D341Med (cell line): ENCODE measurements at regions not wholly inside any gene's neighbourhood (a gene's known extent, or its start where the extent isn't known, plus 50 kb on each side); places are given as distances from the start of the nearest gene placed in this dataset.
"Not testable (repeated sequence)": the region's sequence is repeated elsewhere in the genome, so short reads cannot be mapped to it uniquely, and the experiment has no call there.

Experiments
- DNase-seq: peaks from one replicate; pipeline ENCODE4 v3.0.0; 2012; ENCODE audit warnings: low spot score

DNA sequence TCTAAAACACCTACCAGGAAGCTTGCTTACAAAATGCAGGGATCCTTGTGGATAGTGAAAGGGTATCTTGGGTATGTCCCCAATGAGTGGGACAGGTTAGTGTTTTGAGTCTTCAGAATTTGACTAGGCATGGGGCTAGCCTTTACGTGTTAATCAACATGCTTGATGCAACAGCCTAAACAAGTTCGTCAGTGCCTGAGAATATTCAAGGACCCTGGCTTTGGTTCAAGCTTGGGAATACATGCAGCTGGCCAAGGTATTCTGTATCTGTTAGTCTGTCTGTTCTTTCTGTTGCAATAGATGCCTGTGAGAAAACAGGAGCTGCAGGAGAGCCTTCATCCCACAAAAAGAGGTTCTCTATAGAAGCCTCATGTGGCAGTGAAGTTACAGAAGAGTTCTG, 149.5 kb downstream of the CCNG2 start:
- DNase-seq, result no peak

DNA sequence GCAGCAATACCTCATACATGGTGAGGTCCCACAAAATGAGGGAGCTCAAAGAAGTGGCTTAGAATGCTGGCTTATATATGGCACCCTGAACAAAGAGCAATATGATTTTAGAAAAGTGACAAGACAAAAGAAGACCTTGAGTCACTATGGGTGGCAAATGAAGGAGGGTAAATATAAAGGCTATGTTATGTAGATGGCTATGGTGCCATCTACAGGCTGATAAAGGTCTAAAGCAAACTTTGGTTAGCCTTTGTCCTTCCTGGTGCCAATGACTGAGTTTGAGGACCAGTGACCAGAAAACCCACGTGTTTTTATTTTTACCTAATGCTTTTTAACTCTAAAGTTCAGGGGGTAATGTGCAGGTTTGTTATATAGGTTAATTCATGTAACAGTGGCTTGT, 151.8 kb downstream of the CCNG2 start:
- DNase-seq, result peak; percentile 71

DNA sequence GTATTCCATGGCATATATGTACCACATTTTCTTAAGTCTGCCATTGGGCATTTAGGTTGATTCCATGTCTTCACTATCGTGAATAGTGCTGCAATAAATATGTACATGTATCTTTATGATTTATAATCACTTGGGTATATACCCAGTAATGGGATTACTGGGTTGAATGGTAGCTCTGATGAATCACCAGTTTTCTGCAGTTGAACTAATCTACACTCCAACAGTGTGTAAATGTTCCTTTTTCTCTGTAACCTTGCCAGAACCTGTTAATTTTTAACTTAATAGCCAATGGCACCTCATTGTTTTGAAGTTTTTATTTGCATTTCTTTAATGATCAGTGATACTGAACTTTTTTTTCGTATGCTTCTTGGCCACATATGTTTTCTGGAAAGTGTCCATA, 152.5 kb downstream of the CCNG2 start:
- no peak for DNase-seq

DNA sequence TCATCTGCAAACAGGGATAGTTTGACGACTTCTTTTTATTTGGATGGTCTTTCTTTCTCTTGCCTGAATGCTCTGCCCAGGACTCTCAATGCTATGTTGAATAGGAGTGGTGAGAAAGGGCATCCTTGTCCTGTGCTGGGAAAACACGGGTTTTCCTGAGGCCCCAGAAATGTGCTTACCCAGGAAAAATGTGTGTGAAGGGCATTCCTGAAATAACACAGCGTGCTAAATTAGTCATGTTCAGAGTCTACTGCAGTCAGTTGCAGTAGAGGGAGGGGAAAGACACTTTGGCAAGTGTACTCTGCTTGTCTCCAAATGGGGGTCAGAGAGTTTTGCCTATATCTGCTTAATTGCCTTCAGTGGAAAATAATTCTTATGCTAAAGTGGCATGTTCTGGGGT, 153.9 kb downstream of the CCNG2 start:
- no peak for DNase-seq

DNA sequence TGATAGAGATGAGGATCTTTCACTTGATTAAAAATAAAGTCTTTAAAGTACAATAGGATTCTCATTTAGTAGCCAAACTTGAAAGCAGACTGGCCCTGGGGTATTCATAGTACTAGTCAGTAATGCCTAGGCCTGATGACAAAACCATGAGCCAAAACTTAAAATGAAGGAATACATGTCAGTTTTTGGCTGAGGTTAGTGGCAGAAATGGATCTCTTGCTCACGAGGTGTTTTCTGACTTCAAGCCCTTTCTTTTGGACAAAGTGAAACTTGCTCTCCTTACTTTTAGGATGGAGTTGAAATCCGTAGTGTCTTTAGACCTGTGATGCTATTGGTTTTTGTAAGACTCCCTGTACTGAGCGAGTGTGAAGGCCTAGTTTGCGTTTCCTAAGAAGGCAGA, 157.7 kb downstream of the CCNG2 start:
- DNase-seq, result no peak

DNA sequence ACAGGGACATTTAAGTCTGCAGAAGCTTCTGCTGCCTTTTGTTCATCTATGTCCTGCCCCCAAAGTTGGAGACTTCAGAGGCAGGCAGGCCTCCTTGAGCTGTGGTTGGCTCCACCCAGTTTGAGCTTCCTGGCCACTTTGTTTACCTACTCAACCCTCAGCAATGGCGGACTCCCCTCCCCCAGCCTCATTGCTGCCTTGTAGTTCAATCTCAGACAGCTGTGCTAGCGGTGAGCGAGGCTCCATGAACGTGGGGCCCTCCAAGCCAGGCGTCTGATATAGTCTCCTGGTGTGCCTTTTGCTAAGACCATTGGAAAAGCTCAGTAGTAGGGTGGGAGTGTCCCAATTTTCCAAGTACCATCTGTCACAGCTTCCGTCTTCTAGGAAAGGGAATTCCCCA, 170.1 kb downstream of the CCNG2 start:
- no peak for DNase-seq

DNA sequence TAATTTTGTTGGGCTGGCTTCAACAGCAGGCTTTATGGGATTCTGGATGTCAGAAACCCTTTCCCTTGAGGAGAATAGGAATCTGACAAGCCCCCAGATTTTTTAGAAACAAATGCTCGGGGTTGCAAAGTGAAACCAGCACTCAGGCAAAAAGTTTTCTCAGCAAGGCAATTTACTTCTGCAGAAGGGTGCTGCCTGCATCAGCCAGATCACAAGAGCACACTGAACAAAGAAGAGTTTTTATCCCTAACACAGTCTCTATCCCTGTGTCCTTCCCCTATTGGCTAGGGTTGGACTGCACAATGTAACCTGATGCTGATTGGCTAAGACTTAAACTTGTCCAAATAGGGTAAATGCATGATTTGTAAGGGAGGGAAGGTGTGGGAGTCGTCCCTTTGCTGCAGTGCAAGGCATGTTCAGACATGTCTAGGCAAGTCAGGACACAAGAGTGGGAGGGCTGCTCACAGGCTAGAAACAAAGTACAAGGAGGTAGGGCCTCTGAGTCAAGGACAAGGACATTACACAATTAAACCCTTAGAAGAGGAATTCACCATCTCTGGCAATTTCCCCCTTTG, 175.8 kb downstream of the CCNG2 start:
- no peak for DNase-seq

DNA sequence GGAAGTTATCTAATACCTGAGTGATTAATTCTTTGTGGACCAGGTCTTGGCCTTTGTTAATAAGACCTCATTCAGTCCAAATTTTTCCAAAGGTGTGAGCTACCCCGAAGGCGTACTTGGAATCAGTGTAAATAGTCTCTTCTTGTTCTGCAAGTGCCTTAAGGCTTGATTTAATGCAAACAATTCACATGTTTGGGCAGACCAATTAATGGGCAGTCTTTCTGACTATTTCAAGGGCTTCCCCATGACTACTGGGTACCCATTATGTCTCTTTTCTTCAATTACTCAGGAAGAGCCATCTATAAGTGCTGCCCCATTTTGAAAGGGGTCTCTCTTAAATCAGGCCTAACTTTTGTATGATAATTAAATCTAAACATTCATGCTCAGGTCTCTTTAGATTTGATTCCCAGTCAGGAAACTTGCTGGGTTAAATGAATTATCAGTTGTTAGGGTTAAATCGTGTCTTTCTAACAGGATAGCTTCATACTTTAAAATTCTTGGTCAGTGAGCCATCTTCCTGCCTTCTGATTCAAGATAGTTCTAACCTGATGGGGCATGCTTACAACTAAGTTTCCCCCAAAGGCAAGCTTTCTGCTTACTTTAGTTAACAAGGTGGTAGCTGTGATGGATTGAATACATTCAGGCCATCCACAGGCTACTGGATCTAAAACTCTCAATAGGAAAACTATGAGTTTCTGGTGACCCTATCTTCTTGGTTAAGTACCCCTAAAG, 179.6 kb downstream of the CCNG2 start:
- no peak for DNase-seq

DNA sequence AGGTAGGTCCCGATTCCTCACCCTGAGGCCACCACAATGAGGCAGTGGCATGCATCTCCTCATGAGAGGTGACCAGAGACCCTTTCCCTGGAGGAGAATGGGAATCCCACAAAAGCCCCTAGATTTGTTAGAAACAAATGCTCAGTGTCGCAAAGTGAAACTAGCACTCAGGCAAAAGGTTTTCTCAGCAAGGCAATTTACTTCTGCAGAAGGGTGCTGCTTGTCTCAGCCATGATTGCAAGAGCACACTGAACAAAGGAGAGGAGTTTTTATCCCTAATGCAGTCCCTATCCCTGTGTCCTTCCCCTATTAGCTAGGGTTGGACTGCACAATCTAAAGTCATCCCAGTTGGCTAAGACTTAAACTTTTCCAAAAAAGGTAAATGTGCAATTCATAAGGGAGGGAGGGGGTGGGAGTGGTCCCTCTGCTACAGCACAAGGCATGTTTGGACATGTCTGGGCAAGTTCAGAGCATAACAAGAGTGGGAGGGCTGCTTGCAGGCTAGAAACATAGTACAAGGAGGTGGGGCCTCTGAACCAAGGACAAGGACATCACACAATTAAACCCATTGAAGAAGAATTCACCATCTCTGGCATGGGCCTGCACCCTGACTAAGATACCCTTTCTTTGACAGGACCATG, 185.3 kb downstream of the CCNG2 start:
- no peak for DNase-seq

DNA sequence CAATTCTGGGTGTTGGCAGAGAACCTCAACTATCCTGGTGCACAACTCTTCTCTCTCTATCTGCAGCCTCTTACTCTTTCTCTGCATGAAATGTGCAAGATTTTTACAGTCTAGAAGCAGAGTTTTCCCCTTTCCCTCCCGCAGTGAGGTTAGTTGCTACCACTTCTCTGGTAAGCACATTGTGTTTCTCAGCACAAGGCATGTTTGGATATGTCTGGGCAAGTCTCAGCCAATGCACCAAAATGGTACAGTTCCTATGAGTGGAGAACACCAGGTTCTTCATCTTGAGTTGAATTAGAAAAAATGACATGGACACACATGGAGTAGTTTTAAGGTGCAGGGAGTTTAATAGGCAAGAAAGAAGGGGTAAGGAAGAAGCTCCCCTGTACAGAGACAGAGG, 187.0 kb downstream of the CCNG2 start:
- no peak for DNase-seq

DNA sequence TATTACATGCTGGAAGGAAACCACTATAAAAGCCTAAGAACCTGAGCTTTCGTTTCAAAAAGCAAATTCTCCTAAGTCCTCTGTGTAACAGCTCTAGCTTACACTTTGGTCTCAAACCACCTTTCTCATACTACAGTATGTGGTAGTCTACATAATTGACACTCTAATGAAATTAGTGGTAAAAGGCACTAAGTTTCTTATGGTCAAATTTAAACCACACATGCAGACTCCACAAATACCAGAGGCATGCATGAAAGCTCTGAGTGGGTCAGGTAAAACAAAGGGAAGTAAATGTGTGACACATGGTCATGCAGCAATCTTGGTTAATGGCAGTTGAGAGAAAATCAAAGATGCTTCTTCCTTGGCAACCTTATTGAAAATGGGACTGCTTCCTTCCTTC, 187.8 kb downstream of the CCNG2 start:
- no peak for DNase-seq

DNA sequence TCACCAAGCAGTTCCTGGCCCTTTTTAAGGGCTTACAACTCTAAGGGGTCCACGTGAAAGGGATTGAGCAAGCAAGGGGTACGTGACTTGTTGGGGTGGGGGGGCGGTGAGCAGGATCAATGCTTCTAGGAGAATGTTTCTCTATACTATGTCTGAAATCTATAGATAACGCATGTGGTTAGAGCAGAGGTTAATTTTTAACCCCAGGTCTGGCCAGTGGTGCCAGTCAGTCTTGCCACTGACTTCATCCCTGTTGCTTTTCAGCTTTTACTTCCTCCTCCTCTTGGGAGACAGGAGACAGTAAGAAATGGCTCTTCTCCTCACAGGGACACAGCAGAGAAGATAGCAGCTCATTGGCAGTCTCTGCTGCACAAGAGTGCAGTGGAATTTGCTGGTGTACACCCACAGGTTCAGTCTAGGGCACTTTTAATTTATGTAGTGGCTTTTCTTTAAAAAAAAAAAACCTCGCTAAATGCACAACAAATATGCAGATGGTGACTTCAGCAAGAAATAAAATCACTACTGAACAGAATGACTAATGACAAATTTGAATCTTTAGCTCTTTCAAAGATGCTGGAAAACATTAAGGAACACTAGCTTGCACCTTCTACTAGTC, 190.5 kb downstream of the CCNG2 start:
- no peak for DNase-seq

DNA sequence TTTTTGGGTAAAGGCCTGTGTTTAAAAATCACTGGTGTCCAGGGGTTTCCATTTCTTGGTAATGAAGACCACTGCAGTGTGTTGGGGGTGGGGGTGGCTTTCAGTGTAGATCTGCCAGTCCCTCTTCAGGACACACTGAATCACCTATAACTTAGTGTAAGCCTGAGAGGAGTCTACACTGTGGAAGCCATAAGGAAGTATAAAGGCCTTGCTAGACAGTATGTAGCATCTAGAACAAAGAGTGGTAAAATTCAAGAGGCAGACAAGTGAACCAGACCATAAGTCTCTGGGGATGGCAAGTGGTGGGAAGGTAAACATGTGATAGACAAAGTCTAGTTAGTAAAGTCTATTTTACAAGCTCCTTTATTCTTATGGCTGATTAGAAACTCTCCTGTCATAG, 191.8 kb downstream of the CCNG2 start:
- DNase-seq, result no peak

DNA sequence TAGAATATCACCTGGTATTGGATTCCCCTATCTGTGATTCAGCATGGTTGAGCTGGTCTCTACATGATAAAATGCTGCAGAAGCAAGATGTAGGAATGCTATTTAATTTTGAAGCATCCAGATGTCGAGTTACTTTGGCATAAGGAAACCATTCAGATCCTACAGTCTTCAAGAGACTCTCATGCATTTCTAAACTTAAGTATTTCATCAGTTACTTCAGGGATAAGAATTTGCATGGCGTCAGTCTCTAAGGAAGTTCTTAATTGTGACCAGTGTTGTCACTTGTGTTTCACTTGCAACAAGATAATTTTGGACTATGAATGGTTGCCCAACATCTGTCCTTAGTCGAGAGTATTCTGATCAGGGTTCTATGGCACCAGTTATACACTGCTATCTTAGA, 192.4 kb downstream of the CCNG2 start:
- DNase-seq, result no peak

DNA sequence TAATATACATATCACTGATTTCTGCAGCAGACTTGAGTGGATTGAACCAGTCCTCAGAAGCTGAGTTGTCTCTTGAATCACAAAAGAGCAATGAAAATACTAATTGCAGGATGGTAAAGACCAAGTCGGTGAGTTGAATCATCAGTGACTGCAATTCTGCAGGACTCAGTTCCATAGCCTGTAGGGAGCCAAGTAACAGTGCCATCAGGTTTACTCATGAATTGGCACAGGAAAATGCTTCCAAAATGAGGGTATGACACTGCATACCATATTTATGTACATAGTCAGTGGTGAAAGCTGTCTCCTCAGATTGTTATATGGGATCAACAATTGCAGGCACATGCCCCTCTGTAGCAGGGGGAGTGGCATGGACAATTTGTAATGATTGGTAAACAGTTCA, 192.8 kb downstream of the CCNG2 start:
- DNase-seq, result no peak

DNA sequence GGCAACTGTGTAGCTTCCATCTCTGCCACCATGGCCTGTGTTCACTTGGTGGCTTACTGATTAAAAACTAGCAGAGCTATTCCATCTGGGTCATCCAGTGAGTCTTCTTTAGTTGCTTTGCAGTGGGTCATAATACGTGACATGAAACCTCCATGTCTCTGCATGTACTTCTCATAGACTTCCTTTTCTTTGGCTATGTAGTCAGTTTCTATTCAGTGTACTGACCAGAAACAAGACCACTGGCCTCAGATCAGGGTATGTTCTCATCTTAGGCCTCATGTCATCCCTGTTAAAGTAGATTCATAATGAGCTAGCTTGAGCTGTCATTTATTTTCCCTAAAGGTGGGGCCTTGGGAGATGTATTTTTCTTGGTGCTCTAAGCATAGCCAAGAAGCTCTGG, 195.2 kb downstream of the CCNG2 start:
- DNase-seq, result no peak

DNA sequence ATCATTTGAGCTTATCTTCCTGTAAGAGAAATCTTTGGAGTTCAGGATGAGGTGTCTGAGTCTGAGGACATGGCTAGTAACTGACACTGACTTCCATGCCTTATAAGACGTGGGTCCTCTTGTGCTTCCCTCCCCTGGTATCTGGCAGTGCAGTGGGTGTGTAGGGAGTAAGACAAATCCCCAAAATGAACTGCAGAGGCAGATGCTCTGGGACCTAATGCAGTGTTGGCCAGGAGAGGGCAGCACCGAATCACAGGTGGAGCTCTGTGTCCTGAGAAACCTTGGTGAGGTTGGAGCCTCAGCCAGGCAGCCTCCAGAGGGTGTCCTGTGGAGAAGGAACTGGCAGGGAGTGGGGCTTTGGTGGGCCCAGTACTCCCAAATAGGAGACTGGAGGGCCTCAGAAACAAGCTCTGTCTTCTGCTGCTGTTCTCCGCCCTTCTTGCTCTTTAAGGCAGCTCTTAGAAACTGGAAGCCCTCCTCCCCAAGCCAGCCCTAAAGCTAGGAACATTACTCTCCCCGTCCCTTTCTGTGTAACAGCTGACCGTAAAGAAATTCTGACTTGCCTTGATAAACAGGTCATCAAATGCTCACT, 196.8 kb downstream of the CCNG2 start:
- DNase-seq, result not testable (repeated sequence)

DNA sequence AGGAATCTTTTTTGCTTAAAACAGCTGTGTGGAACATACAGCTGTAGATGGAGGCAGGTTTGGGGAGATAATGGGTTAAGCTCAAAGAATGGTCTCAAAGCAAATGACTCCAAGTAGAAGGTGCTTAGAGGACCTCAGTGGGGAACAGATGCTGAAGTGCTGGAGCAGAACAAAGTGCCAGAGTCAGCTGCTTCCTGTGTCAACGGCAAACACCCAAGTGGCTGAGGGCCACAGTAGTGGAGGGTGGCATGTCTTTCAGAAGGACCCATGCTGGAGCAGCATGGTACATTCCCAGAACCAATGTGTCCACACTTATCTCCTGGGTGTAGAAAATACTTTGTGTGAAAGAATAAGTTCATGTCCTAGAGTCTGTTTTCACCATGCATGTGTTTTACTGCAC, 197.5 kb downstream of the CCNG2 start:
- DNase-seq, result no peak

DNA sequence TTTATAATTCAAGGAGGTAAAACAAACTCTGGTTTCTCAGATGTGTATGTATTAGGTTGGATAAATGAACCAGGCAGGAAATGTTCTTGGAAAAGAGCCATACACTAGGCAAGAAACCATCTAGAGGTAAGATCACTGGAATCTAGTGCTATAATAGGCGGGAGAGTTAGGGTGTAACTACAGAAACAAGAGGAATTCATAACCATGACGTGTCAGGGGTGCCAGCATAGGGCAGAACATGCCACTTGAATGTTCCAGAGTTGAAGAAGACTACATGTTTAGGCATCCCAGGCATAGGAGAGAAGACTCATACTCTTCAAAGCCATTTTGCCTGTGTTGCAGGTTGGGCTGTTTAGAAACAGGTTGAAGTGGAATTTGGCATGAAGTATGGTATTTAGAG, 198.7 kb downstream of the CCNG2 start:
- DNase-seq, result no peak

DNA sequence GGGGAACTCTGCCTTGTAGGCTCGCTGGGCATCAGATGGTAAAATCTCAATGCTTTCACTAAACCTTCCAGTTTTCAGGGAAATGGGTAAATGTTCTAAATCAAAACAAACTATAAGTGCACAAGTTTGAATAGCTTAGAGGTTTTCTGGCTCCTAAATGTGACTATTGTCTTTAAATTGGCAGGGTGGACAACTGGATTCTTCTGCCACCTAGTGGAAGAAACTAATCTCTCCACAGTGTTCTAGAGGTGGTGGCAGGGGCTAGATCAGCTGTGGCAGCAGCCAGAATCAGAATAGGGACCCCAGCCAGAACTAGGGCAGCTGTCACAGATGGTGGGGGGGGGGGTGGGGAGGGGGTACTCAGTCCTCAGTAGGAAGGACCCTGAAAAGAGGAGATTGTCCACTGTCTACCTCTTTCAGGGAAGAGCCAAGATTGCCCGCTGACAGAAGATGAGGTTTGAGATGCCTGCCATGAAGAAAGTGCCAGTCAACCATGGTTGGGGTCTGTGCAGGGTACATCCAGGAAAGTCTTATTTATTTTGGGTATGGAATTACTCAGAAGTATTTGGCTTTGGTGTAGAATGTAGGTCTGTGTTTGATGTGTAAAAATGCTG, 201.4 kb downstream of the CCNG2 start:
- peak; percentile 74 for DNase-seq

DNA sequence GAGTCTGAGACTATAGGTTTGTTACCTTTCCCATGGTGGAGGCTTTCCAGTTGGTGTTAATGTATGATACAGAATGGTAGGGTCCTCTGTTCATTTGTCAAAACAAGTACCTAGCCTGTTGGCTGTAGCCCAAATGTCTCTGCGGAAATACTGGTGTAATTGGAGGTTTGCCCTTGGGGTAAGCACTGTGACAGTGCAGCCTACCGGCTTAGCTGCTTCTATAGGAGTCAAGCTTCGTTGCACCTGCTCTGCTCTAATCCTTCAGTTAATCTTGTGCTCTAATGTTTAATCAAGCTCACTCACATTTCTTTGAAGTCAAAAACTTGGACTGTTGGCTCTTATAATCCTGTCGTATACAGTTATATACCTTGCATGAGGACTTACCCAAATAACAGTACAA, 203.4 kb downstream of the CCNG2 start:
- DNase-seq, result peak; percentile 76

DNA sequence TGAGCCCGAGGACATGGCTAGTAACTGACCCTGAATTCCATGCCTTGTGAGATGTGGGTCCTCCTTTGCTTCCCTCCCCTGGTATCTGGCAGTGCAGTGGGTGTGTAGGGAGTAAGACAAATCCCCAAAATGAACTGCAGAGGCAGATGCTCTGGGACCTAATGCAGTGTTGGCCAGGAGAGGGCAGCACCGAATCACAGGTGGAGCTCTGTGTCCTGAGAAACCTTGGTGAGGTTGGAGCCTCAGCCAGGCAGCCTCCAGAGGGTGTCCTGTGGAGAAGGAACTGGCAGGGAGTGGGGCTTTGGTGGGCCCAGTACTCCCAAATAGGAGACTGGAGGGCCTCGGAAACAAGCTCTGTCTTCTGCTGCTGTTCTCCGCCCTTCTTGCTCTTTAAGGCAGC, 209.9 kb downstream of the CCNG2 start:
- DNase-seq, result not testable (repeated sequence)

DNA sequence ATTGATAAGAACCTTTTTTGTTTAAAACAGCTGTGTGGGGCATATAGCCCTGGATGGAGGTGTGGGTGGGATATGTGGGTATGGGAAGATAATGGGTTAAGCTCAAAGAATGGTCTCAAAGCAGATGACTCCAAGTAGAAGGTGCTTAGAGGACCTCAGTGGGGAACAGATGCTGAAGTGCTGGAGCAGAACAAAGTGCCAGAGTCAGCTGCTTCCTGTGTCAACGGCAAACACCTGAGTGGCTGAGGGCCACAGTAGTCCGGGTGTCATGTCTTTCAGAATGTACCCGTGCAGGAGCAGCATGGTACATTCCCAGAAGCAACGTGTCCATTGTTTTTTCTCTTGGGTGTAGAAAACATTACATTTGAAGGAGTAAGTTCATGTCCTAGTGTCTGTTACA, 210.6 kb downstream of the CCNG2 start:
- DNase-seq, result no peak
